Ovary (tissue), 7 donors: ENCODE measurements at regions not wholly inside any gene's neighbourhood (a gene's known extent, or its start where the extent isn't known, plus 50 kb on each side); places are given as distances from the start of the nearest gene placed in this dataset.

Source experiments
- DNase-seq, 5 donors: peaks; one replicate each; pipeline ENCODE4 v3.0.0-alpha.2; 2019 to 2020
- H3K27ac ChIP-seq, 2 donors: fragments of 200-600 bp; one replicate each; pipeline versions ENCODE4 v1.5.1 to v1.8.0; 2019 to 2022
- H3K27me3 ChIP-seq: fragments of 200-600 bp; one replicate; pipeline ENCODE4 v1.8.0; 2022
- H3K36me3 ChIP-seq: fragments of 200-600 bp; sonication (generic); one replicate; pipeline ENCODE4 v1.5.1; 2019
- H3K4me1 ChIP-seq: one replicate; pipeline ENCODE4 v1.8.1; 2013; ENCODE audit warnings: mild to moderate bottlenecking, moderate library complexity; ENCODE audit not compliant: insufficient read depth
- H3K4me3 ChIP-seq: fragments of 200-600 bp; sonication (generic); one replicate; pipeline ENCODE4 v1.5.1; 2017
- H3K9me3 ChIP-seq, 2 donors: fragments of 200-600 bp in 1 of 2; sonication (generic) in 1 of 2; one replicate each; pipeline versions ENCODE4 v1.5.1 to v1.8.1; 2013 to 2019; ENCODE audit warnings: mild to moderate bottlenecking in 1 of 2, moderate library complexity in 1 of 2
- EP300 ChIP-seq: sonication (generic); formaldehyde crosslinking; IDR thresholded peaks from one replicate; pipeline ENCODE4 v1.6.1; 2017; ENCODE audit warnings: antibody characterized with exemption
- POLR2A ChIP-seq: fragments of 450-650 bp; IDR thresholded peaks from one replicate; pipeline ENCODE4 v1.6.1; 2017; ENCODE audit warnings: antibody characterized with exemption, mild to moderate bottlenecking, moderate library complexity
- WGBS, 3 donors: extraction: QIAGEN DNeasy Blood & Tissue Kit in 1 of 3; methylation state at CpG; one replicate each; pipeline versions ENCODE4 v1.1.5 to v1.1.7; 2013 to 2017; 5-methylcytosine and 5-hydroxymethylcytosine counted together
- intact Hi-C, 4 donors: fragments of 100-400 bp; cut with DNase I; formaldehyde crosslinking; loops; one replicate each; pipeline versions ENCODE4 v1.11.0 to v1.15.1; 2022 to 2023
- TF ChIP-seq, protein P1 (sequence below), 3 donors: fragments of 450-650 bp in 2 of 3; fragments of 200-600 bp in 1 of 3; IDR thresholded peaks; one replicate each; pipeline versions ENCODE4 v1.5.1 to v1.8.0; 2016 to 2022; ENCODE audit warnings: antibody characterized with exemption in 3 of 3, mild to moderate bottlenecking in 1 of 3
- donor health status: DM: no; HTN: no; CAD: no; lungs with moderate emphysema.
- donor health status: DM: no; HTN: no; CAD: no.
- donor health status: Bipolar disorder and iron deficiency.
- donor health status: DM: no; HTN: no; CAD: no.
- donor health status: DM: yes; HTN: yes; CAD: no.

GRCh38 chr9:86730163-86730928 lies 217.0 kb downstream of the GAS1 start:
- Histone ChIP-seq H3K36me3 (no peaks in the 10 kb centered on the region), H3K27ac (no peak overlapping the region), H3K27me3 (no peaks in the 10 kb centered on the region), H3K4me3 (no peak overlapping the region), H3K9me3 (no peaks in the 10 kb centered on the region), H3K4me1 (peaks cover 6% of the 10 kb centered on the region)
- intact Hi-C loops: no loop called here
- DNase-seq: no peak
- TF ChIP-seq POLR2A (no peak), EP300 (no peak)
- TF ChIP-seq, protein P1, sequence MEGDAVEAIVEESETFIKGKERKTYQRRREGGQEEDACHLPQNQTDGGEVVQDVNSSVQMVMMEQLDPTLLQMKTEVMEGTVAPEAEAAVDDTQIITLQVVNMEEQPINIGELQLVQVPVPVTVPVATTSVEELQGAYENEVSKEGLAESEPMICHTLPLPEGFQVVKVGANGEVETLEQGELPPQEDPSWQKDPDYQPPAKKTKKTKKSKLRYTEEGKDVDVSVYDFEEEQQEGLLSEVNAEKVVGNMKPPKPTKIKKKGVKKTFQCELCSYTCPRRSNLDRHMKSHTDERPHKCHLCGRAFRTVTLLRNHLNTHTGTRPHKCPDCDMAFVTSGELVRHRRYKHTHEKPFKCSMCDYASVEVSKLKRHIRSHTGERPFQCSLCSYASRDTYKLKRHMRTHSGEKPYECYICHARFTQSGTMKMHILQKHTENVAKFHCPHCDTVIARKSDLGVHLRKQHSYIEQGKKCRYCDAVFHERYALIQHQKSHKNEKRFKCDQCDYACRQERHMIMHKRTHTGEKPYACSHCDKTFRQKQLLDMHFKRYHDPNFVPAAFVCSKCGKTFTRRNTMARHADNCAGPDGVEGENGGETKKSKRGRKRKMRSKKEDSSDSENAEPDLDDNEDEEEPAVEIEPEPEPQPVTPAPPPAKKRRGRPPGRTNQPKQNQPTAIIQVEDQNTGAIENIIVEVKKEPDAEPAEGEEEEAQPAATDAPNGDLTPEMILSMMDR (IDR thresholded peaks at IDR 0.05): no peak
- 86 to 93% (median 87%) methylated on average over 6 of the region's 6 CpGs for WGBS, 3 donors

- 97 to 100% (median 100%) methylated on average over 1 of the region's 1 CpG for WGBS, 3 donors
- no peaks in the 10 kb centered on the region for H3K27me3 ChIP-seq
- no peak for DNase-seq
- intact Hi-C loops: no loop called here
- TF ChIP-seq, protein P1 (IDR thresholded peaks at IDR 0.05): no peak
- TF ChIP-seq EP300 (no peak), POLR2A (no peak)
- H3K4me3 ChIP-seq: no peak overlapping the region
- no peak overlapping the region for H3K27ac ChIP-seq
- H3K9me3 ChIP-seq: no peaks in the 10 kb centered on the region
- peaks cover 10% of the 10 kb centered on the region for H3K4me1 ChIP-seq
- no peaks in the 10 kb centered on the region for H3K36me3 ChIP-seq
Measured at GRCh38 chr9:86724529-86724928, 222.8 kb downstream of the GAS1 start.

- TF ChIP-seq EP300 (no peak), POLR2A (no peak)
- TF ChIP-seq, protein P1 (IDR thresholded peaks at IDR 0.05): no peak
- Histone ChIP-seq H3K4me1 (peaks cover 10% of the 10 kb centered on the region), H3K27me3 (no peaks in the 10 kb centered on the region), H3K36me3 (no peaks in the 10 kb centered on the region), H3K9me3 (no peaks in the 10 kb centered on the region), H3K27ac (no peak overlapping the region), H3K4me3 (no peak overlapping the region)
- DNase-seq: no peak
- intact Hi-C loops: no loop called here
- 61 to 69% (median 63%) methylated on average over 3 of the region's 3 CpGs for WGBS, 3 donors
Measured at GRCh38 chr9:86723346-86723745, 224.0 kb downstream of the GAS1 start.

DNA sequence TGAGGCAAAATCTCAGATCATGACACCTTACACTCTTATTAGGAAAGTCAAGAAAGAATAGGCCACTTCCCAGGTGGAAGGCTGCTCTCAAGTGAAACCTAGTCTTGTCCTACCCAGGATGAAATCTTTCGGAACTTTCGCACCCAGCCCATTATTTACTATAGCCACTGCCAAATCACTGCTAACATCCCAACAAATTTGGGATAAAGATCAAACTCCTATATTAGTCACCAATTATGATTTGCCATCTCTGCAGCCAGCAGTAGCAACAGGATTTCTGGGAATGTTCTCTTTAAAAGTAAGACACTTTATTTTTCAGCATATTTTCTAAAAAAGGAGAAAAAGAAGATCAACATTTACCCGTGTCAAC lies 224.6 kb downstream of the GAS1 start:
- no peak for DNase-seq
- H3K36me3 ChIP-seq: no peaks in the 10 kb centered on the region
- no peaks in the 10 kb centered on the region for H3K27me3 ChIP-seq
- H3K27ac ChIP-seq: peak overlapping the region in 1 of 2 donors; percentile 43
- 51 to 58% (median 57%) methylated on average over 3 of the region's 3 CpGs for WGBS, 3 donors
- H3K4me3 ChIP-seq: no peak overlapping the region
- TF ChIP-seq EP300: no peak
- TF ChIP-seq POLR2A: no peak
- TF ChIP-seq, protein P1 (IDR thresholded peaks at IDR 0.05): no peak
- H3K4me1 ChIP-seq: peaks cover 10% of the 10 kb centered on the region
- H3K9me3 ChIP-seq: no peaks in the 10 kb centered on the region
- intact Hi-C loops: no loop called here
